ENCODE measurements at regions not wholly inside any gene's neighbourhood (a gene's known extent, or its start where the extent isn't known, plus 50 kb on each side); places are given as distances from the start of the nearest gene placed in this dataset.

GRCh38 chr2:151197184-151198108 lies 64.2 kb downstream of the RBM43 start:
- TF ChIP-seq CTCF (IDR thresholded peaks at IDR 0.05; ENCODE audit: low read length) = no peak
- no peak for TF ChIP-seq EZH2 (IDR thresholded peaks at IDR 0.05; ENCODE audit: borderline replicate concordance, low read length)
